ENCODE measurements at regions not wholly inside any gene's neighbourhood (a gene's known extent, or its start where the extent isn't known, plus 50 kb on each side); places are given as distances from the start of the nearest gene placed in this dataset.

DNA sequence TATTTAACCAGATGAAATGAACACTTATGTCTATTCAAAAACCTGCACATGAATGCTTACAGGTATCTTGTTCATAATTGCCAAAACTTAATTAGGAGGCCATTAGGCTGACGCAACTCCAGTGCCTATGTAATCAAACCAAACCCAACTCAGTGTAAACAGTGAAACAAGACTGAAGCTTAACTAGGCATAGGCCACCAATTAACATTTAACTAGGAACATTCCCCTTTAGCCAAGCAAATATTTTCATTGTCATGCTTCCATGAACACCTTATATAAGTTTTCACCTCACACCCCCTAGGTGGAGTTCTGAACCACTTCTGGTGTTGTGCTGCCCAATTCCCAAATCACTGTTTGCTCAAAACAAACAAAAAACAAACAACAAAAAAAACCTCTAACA, 686.0 kb downstream of the STPG2 start:
- TF ChIP-seq CTCF (IDR thresholded peaks at IDR 0.05; ENCODE audit: low read length) (no peak), EZH2 (IDR thresholded peaks at IDR 0.05; ENCODE audit: borderline replicate concordance, low read length) (no peak)
